ENCODE measurements at regions not wholly inside any gene's neighbourhood (a gene's known extent, or its start where the extent isn't known, plus 50 kb on each side); places are given as distances from the start of the nearest gene placed in this dataset.

DNA sequence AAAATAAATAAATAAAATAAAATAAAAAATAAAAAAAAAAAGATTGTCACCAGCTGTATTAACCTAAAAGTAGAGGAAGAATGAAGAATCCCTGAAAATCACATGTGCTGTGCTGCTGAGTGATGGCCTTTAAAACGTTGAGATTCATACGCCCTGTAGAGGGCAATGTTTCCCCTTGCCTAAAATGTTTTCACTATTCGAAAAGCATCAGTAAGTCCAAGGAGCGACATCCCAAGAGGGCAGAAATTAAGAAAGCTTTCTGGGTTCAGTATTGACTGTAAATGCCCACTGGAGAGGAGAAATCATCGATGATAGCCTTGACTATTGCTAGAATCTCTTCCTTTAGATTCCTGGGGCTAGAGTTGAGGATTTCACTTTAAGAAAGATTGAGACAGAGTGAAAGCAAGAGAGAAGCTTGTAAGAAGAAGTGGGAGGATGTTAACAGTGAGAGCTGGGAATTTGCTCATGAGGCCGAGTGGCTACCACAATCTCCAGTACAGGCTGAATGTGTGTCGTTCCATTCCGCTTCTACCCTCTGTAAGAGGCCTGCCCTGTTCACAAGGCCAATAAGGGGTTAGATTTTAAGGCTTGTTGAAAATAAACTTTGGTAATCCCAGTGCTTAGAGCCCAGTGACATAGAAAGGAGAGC is 170.8 kb upstream of the FAM20A start:
- TF ChIP-seq, protein P1, sequence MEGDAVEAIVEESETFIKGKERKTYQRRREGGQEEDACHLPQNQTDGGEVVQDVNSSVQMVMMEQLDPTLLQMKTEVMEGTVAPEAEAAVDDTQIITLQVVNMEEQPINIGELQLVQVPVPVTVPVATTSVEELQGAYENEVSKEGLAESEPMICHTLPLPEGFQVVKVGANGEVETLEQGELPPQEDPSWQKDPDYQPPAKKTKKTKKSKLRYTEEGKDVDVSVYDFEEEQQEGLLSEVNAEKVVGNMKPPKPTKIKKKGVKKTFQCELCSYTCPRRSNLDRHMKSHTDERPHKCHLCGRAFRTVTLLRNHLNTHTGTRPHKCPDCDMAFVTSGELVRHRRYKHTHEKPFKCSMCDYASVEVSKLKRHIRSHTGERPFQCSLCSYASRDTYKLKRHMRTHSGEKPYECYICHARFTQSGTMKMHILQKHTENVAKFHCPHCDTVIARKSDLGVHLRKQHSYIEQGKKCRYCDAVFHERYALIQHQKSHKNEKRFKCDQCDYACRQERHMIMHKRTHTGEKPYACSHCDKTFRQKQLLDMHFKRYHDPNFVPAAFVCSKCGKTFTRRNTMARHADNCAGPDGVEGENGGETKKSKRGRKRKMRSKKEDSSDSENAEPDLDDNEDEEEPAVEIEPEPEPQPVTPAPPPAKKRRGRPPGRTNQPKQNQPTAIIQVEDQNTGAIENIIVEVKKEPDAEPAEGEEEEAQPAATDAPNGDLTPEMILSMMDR (IDR thresholded peaks at IDR 0.05; ENCODE audit: insufficient read depth, missing control alignments) = peak; percentile 81
- no peak for DNase-seq (ENCODE audit: insufficient read length, low spot score)
- no peak for FAIRE-seq

- DNase-seq (ENCODE audit: insufficient read length, low spot score) = no peak
- TF ChIP-seq, protein P1 (IDR thresholded peaks at IDR 0.05; ENCODE audit: insufficient read depth, missing control alignments) = no peak
- FAIRE-seq = no peak
These were observed 167.6 kb upstream of the FAM20A start for GRCh38 chr17:68768804-68769203.

GRCh38 chr17:68766640-68767039 is 165.5 kb upstream of the FAM20A start:
- FAIRE-seq = no peak
- no peak for DNase-seq (ENCODE audit: insufficient read length, low spot score)
- TF ChIP-seq, protein P1 (IDR thresholded peaks at IDR 0.05; ENCODE audit: insufficient read depth, missing control alignments) = no peak

DNA sequence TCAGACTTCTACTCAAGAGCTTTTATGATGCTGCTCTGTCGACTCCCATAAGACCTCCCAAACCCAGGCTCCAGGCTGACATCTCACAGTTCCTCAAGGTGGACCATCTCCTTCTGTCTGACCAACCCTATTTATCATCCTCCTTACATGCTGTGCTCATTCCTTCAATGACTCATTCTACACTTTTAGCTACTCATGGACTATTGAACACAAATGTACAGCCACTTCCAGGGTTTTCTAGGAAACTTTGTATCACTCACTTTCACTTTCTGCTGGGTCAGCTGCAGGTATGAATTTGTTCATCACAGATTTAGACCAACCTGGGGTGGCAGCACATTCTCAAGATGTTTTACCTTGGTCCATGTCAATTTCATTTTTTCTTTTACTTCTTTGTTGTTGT is 162.4 kb upstream of the FAM20A start:
- TF ChIP-seq, protein P1 (IDR thresholded peaks at IDR 0.05; ENCODE audit: insufficient read depth, missing control alignments) = no peak
- FAIRE-seq (no peak), DNase-seq (ENCODE audit: insufficient read length, low spot score) (no peak)

GRCh38 chr17:68762911-68763310 is 161.7 kb upstream of the FAM20A start:
- FAIRE-seq (no peak), DNase-seq (ENCODE audit: insufficient read length, low spot score) (no peak)
- TF ChIP-seq, protein P1 (IDR thresholded peaks at IDR 0.05; ENCODE audit: insufficient read depth, missing control alignments) = no peak

DNA sequence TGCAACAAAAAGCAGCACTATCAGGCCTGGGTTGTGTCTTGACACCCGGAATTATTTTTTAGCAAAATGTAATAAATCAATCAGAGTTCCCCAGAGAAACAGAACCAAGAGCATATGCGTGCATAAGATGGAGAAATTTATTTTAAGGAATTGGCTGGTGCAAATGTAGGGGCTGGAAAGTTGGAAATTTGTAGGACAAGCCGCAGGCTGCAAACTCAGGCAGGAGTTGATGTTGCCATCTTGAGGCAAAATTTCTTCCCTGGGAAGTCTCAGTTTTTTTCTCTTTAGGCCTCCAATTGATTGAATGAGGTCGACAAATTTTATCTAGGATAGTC is 158.9 kb upstream of the FAM20A start:
- FAIRE-seq (no peak), DNase-seq (ENCODE audit: insufficient read length, low spot score) (no peak)
- TF ChIP-seq, protein P1 (IDR thresholded peaks at IDR 0.05; ENCODE audit: insufficient read depth, missing control alignments) = no peak

DNA sequence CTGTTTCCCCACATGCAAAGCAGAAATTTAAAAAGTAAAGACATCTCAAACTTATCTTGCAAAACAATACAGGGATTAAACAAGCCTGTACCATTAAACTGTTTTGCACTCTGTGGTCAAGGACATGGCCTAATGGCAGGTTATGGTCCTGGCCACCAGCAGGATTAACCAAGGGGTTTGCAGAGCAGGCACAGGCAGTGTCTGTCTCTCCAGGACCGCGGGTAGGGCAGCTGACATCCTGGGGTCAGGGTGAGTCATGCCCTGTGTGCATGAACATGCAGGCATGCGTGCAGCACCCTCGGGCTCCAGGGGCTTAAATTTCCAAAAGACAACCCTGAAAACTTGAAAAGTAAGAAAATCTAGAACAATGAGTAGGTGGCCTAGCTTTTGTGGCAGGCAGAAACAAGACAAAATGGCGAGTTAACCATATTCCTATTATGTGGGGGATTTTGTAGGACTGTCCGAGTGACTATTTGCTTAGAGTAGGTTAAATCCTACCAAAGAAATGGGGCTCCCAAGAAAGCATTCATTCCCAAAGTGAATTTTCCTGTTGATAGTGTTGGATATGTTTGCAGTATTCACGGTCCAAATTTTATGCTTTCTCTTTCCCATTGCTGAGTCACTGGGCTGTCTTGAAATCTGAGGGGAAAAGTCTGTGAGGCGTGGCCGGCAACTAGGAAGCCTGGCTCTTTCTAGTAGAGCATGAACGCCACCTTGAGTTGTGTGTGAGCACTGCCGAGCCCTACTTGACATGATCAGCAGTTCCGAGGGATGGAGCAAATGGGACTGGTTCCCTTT is 158.4 kb upstream of the FAM20A start:
- FAIRE-seq (no peak), DNase-seq (ENCODE audit: insufficient read length, low spot score) (peak; percentile 68)
- TF ChIP-seq, protein P1 (IDR thresholded peaks at IDR 0.05; ENCODE audit: insufficient read depth, missing control alignments) = peak; percentile 99
